Upper lobe of left lung (tissue), 4 donors: ENCODE measurements at regions not wholly inside any gene's neighbourhood (a gene's known extent, or its start where the extent isn't known, plus 50 kb on each side); places are given as distances from the start of the nearest gene placed in this dataset.
"Not testable (repeated sequence)": the region's sequence is repeated elsewhere in the genome, so short reads cannot be mapped to it uniquely, and the experiment has no call there.

ENCODE experiments used
- CTCF ChIP-seq, 6 experiments: fragments of 450-650 bp in 4 of 6; fragments of 200-600 bp in 2 of 6; sonication (generic) in 2 of 6; IDR thresholded peaks; one replicate each; pipeline ENCODE4 v1.5.1; 2016 to 2019; ENCODE audit warnings: antibody characterized with exemption in 6 of 6
- POLR2AphosphoS5 ChIP-seq, 2 donors: sonication (generic); formaldehyde crosslinking; IDR thresholded peaks; one replicate each; pipeline ENCODE4 v1.5.1; 2017; ENCODE audit warnings: antibody characterized with exemption in 2 of 2

- TF ChIP-seq CTCF, POLR2AphosphoS5 (IDR thresholded peaks at IDR 0.05): not testable (repeated sequence)
These were observed 705.5 kb upstream of the NEGR1 start for GRCh38 chr1:72987871-72988270.
